ENCODE measurements at regions not wholly inside any gene's neighbourhood (a gene's known extent, or its start where the extent isn't known, plus 50 kb on each side); places are given as distances from the start of the nearest gene placed in this dataset.

DNA sequence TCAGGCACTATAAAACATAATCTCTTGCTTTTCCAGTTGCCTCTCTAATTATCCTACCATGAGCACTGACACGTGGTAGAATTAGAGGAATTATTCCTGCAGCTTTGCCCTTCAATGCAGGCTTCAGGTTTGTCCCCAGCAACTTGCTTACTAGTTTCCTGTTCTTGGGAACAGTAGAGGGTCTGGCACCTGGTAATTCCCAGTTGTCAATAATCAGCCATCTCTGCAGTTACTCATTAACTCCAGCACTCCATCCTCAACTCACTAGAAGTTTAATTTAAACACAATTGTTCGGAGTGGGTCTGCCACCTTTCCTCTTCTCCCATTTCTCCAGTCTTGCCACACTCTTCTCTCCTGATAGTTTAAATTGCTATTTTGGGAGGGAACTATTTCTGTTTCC lies 324.3 kb upstream of the KIAA1217 start (continued):
- no peak for TF ChIP-seq BRCA1 (IDR thresholded peaks at IDR 0.05; ENCODE audit: low read depth, low read length)
- no peak for TF ChIP-seq SUZ12 (IDR thresholded peaks at IDR 0.05; ENCODE audit: low read length)
- no peak for TF ChIP-seq SIN3A (conservative IDR thresholded peaks at IDR 0.05 in 1 of 2, IDR thresholded peaks at IDR 0.05 in 1 of 2; ENCODE audit: low read depth in 1 of 2, low read length in 2 of 2)
- TF ChIP-seq CREB1 (IDR thresholded peaks at IDR 0.05), result no peak
- TF ChIP-seq RNF2 (IDR thresholded peaks at IDR 0.05; ENCODE audit: borderline replicate concordance, low read depth, low read length, missing control alignments, poor library complexity, severe bottlenecking), result no peak
